PC-3 (cell line): ENCODE measurements at regions not wholly inside any gene's neighbourhood (a gene's known extent, or its start where the extent isn't known, plus 50 kb on each side); places are given as distances from the start of the nearest gene placed in this dataset.

Experiments
- ATAC-seq: fragments of 200-7000 bp; cut with Tn5 transposase; 2 replicates; pipeline ENCODE4 v1.9.1; 2020; ENCODE audit warnings: mild to moderate bottlenecking, moderate library complexity
- BruUV-seq: library from RNA; stranded (reverse); fragments of 400-500 nt; replicated peaks from 2 replicates; lab custom pipeline; 2021; lab: Mats Ljungman, UMichigan
- CTCF ChIA-PET: fragments of 300-600 bp; sonication (Branson Sonifier 250); formaldehyde crosslinking; loops from one replicate; lab custom pipeline; 2022; ENCODE audit warnings: antibody characterized with exemption; lab: Charles Lee
- POLR2A ChIA-PET: fragments of 300-600 bp; sonication (Branson Sonifier 250); formaldehyde crosslinking; loops from one replicate; lab custom pipeline; 2022; ENCODE audit warnings: antibody characterized with exemption; ENCODE audit not compliant: unreplicated experiment; lab: Charles Lee
- DNase-seq: peaks from one replicate; pipeline ENCODE4 v3.0.0-alpha.2; 2015
- H2AFZ ChIP-seq: fragments of 300-600 bp; sonication (generic); 2 replicates; pipeline ENCODE4 v1.6.0; 2016; ENCODE audit warnings: antibody characterized with exemption, low read length
- H3F3A ChIP-seq: fragments of 300-600 bp; sonication (generic); one replicate; pipeline ENCODE4 v1.6.0; 2017; ENCODE audit warnings: antibody characterized with exemption, low read length, control low read depth, mild to moderate bottlenecking; ENCODE audit not compliant: unreplicated experiment
- H3K27ac ChIP-seq: fragments of 300-600 bp; sonication (generic); 2 replicates; pipeline ENCODE4 v1.5.1; 2016; ENCODE audit warnings: mild to moderate bottlenecking, low read length
- H3K27me3 ChIP-seq: fragments of 300-600 bp; sonication (generic); 2 replicates; pipeline ENCODE4 v1.6.1; 2016; ENCODE audit warnings: low read length, mixed read lengths
- H3K36me3 ChIP-seq: fragments of 300-600 bp; sonication (generic); 2 replicates; pipeline ENCODE4 v1.6.1; 2016; ENCODE audit warnings: low read depth, mixed run types, low read length, mixed read lengths
- H3K4me1 ChIP-seq: fragments of 300-600 bp; sonication (generic); 2 replicates; pipeline ENCODE4 v1.5.1; 2016; ENCODE audit warnings: low read length; ENCODE audit not compliant: insufficient read depth
- H3K4me2 ChIP-seq: fragments of 300-600 bp; sonication (generic); 2 replicates; pipeline ENCODE4 v1.6.0; 2016; ENCODE audit warnings: low read length
- H3K4me3 ChIP-seq: fragments of 300-600 bp; sonication (generic); 2 replicates; pipeline ENCODE4 v1.5.1; 2016; ENCODE audit warnings: mild to moderate bottlenecking, low read length, mixed read lengths
- H3K79me2 ChIP-seq: fragments of 300-600 bp; sonication (generic); 2 replicates; pipeline ENCODE4 v1.6.1; 2017; ENCODE audit warnings: low read length, mixed read lengths
- H3K9ac ChIP-seq: fragments of 300-600 bp; sonication (generic); 2 replicates; pipeline ENCODE4 v1.6.0; 2016; ENCODE audit warnings: mild to moderate bottlenecking, low read length
- H3K9me2 ChIP-seq: fragments of 300-600 bp; sonication (generic); replicated peaks from 2 replicates; pipeline ENCODE4 v1.6.1; 2016; ENCODE audit warnings: mixed run types, low read length, mixed read lengths
- H3K9me3 ChIP-seq: fragments of 300-600 bp; sonication (generic); 2 replicates; pipeline ENCODE4 v1.6.1; 2016; ENCODE audit warnings: low read length, mixed read lengths
- H4K20me1 ChIP-seq: fragments of 300-600 bp; sonication (generic); 2 replicates; pipeline ENCODE4 v1.6.1; 2016; ENCODE audit warnings: low read length, mixed read lengths
- EZH2 ChIP-seq: fragments of 300-600 bp; sonication (generic); IDR thresholded peaks from one replicate; pipeline ENCODE4 v1.6.1; 2017; ENCODE audit warnings: antibody characterized with exemption, mild to moderate bottlenecking, low read length; ENCODE audit not compliant: unreplicated experiment
- EZH2phosphoT487 ChIP-seq: fragments of 300-600 bp; sonication (generic); IDR thresholded peaks from 2 replicates; pipeline ENCODE4 v1.6.1; 2018; ENCODE audit warnings: mild to moderate bottlenecking, antibody characterized with exemption, low read length, borderline replicate concordance
- intact Hi-C: fragments of 100-400 bp; cut with micrococcal nuclease; formaldehyde crosslinking; loops from 2 replicates; pipeline ENCODE4 v1.9.0; 2023
- TF ChIP-seq, protein P1 (sequence below): fragments of 300-600 bp; sonication (generic); conservative IDR thresholded peaks from 2 replicates; pipeline ENCODE4 v1.5.1; 2017; ENCODE audit warnings: antibody characterized with exemption, low read depth, mild to moderate bottlenecking, low read length

GRCh38 chr20:7775072-7775471 is 165.2 kb downstream of the HAO1 start:
- no peak for TF ChIP-seq EZH2phosphoT487
- TF ChIP-seq, protein P1, sequence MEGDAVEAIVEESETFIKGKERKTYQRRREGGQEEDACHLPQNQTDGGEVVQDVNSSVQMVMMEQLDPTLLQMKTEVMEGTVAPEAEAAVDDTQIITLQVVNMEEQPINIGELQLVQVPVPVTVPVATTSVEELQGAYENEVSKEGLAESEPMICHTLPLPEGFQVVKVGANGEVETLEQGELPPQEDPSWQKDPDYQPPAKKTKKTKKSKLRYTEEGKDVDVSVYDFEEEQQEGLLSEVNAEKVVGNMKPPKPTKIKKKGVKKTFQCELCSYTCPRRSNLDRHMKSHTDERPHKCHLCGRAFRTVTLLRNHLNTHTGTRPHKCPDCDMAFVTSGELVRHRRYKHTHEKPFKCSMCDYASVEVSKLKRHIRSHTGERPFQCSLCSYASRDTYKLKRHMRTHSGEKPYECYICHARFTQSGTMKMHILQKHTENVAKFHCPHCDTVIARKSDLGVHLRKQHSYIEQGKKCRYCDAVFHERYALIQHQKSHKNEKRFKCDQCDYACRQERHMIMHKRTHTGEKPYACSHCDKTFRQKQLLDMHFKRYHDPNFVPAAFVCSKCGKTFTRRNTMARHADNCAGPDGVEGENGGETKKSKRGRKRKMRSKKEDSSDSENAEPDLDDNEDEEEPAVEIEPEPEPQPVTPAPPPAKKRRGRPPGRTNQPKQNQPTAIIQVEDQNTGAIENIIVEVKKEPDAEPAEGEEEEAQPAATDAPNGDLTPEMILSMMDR = no peak
- no peak for TF ChIP-seq EZH2
- intact Hi-C loops = no loop called here
- H3K27ac ChIP-seq = no peak overlapping the region
- no peak overlapping the region for H3K4me2 ChIP-seq
- H3K9me3 ChIP-seq = peaks cover 18% of the 10 kb centered on the region; the same call in 1 of the 2 replicates
- no peaks in the 10 kb centered on the region for H3F3A ChIP-seq
- H2AFZ ChIP-seq = no peak overlapping the region
- H3K36me3 ChIP-seq = peaks cover 2% of the 10 kb centered on the region; the same call in 1 of the 2 replicates
- BruUV-seq = no TSS peak
- ChIA-PET CTCF (no interaction called here), POLR2A (no interaction called here)
- H3K27me3 ChIP-seq = no peaks in the 10 kb centered on the region
- no peak for DNase-seq
- no peak overlapping the region for H3K4me3 ChIP-seq
- H4K20me1 ChIP-seq = no peaks in the 10 kb centered on the region
- H3K9me2 ChIP-seq = no peaks in the 10 kb centered on the region
- no peak overlapping the region for H3K9ac ChIP-seq
- H3K79me2 ChIP-seq = no peaks in the 10 kb centered on the region
- ATAC-seq = no peak
- peaks cover 23% of the 10 kb centered on the region for H3K4me1 ChIP-seq

GRCh38 chr20:7776148-7776547 is 164.1 kb downstream of the HAO1 start:
- no peaks in the 10 kb centered on the region for H3K27me3 ChIP-seq
- H3K4me3 ChIP-seq = no peak overlapping the region; the same call in 1 of the 2 replicates
- POLR2A ChIA-PET = no interaction called here
- peaks cover 18% of the 10 kb centered on the region; the same call in 1 of the 2 replicates for H3K9me3 ChIP-seq
- DNase-seq (no peak), ATAC-seq (no peak)
- H3K4me2 ChIP-seq = no peak overlapping the region
- no TSS peak for BruUV-seq
- H3K36me3 ChIP-seq = peaks cover 2% of the 10 kb centered on the region; the same call in 1 of the 2 replicates
- CTCF ChIA-PET = no interaction called here
- no peak overlapping the region for H3K27ac ChIP-seq
- TF ChIP-seq EZH2phosphoT487 (no peak), EZH2 (no peak)
- TF ChIP-seq, protein P1 = no peak
- no peak overlapping the region for H2AFZ ChIP-seq
- H4K20me1 ChIP-seq = no peaks in the 10 kb centered on the region
- H3K9ac ChIP-seq = no peak overlapping the region
- no peaks in the 10 kb centered on the region for H3K9me2 ChIP-seq
- H3F3A ChIP-seq = no peaks in the 10 kb centered on the region
- intact Hi-C loops = no loop called here
- H3K79me2 ChIP-seq = no peaks in the 10 kb centered on the region
- H3K4me1 ChIP-seq = peaks cover 12% of the 10 kb centered on the region

- TF ChIP-seq, protein P1 = no peak
- TF ChIP-seq EZH2phosphoT487 = no peak
- no peak for TF ChIP-seq EZH2
- H3K9me2 ChIP-seq = no peaks in the 10 kb centered on the region
- ChIA-PET POLR2A (no interaction called here), CTCF (no interaction called here)
- intact Hi-C loops = loop anchor here (5.0 kb wide), 1 partner anchor 67 kb away; no protein-coding TSS in a partner anchor
- H3K9ac ChIP-seq = no peak overlapping the region
- no peak overlapping the region for H3K4me2 ChIP-seq
- peaks cover 24% of the 10 kb centered on the region for H3K4me1 ChIP-seq
- ATAC-seq (peak; percentile 90), DNase-seq (peak; percentile 90)
- H3K36me3 ChIP-seq = no peaks in the 10 kb centered on the region
- no peak overlapping the region for H3K4me3 ChIP-seq
- no TSS peak for BruUV-seq
- H4K20me1 ChIP-seq = no peaks in the 10 kb centered on the region
- H3K27ac ChIP-seq = peak overlapping the region; percentile 15; the same call in 1 of the 2 replicates
- no peaks in the 10 kb centered on the region for H3K9me3 ChIP-seq
- H3K27me3 ChIP-seq = no peaks in the 10 kb centered on the region
- H3K79me2 ChIP-seq = no peaks in the 10 kb centered on the region
- H3F3A ChIP-seq = no peaks in the 10 kb centered on the region
- no peak overlapping the region for H2AFZ ChIP-seq
Measured at GRCh38 chr20:7790189-7790588, 150.1 kb downstream of the HAO1 start.
